Neuronal stem cell (in vitro differentiated cells): ENCODE measurements at regions not wholly inside any gene's neighbourhood (a gene's known extent, or its start where the extent isn't known, plus 50 kb on each side); places are given as distances from the start of the nearest gene placed in this dataset. TPM values are rescaled to one million over a fixed set of nuclear protein-coding genes. Genes with fewer than 3 reads are reported as not detected.
A peak's percentile ranks its signal among the peaks of the same experiment; 100 is the strongest.

Source experiments
- DNase-seq: peaks from one replicate; pipeline ENCODE4 v3.0.0-alpha.2; 2013; ENCODE audit warnings: low spot score
- H2AFZ ChIP-seq: one replicate; pipeline ENCODE4 v1.6.1; 2013; ENCODE audit warnings: mild to moderate bottlenecking, low read length, inconsistent platforms
- H2AK5ac ChIP-seq: 2 replicates; pipeline ENCODE4 v1.6.1; 2013; ENCODE audit warnings: low read depth, mild to moderate bottlenecking, inconsistent platforms, low read length, moderate library complexity, mixed read lengths
- H2BK120ac ChIP-seq: 2 replicates; pipeline ENCODE4 v1.6.1; 2013; ENCODE audit warnings: low read depth, mild to moderate bottlenecking, inconsistent platforms, low read length, moderate library complexity, mixed read lengths
- H2BK12ac ChIP-seq: one replicate; pipeline ENCODE4 v1.6.1; 2013; ENCODE audit warnings: low read length, inconsistent platforms
- H2BK15ac ChIP-seq: 2 replicates; pipeline ENCODE4 v1.6.1; 2013; ENCODE audit warnings: mild to moderate bottlenecking, low read length, inconsistent platforms, mixed read lengths
- H2BK5ac ChIP-seq: one replicate; pipeline ENCODE4 v1.6.1; 2013; ENCODE audit warnings: inconsistent platforms, mild to moderate bottlenecking, low read length, moderate library complexity
- H3K14ac ChIP-seq: one replicate; pipeline ENCODE4 v1.6.1; 2013; ENCODE audit warnings: low read length, inconsistent platforms
- H3K18ac ChIP-seq: 2 replicates; pipeline ENCODE4 v1.6.1; 2013; ENCODE audit warnings: low read length, inconsistent platforms
- H3K23ac ChIP-seq: 2 replicates; pipeline ENCODE4 v1.6.1; 2013; ENCODE audit warnings: low read depth, mild to moderate bottlenecking, mixed read lengths, low read length, inconsistent platforms; ENCODE audit not compliant: poor library complexity
- H3K27ac ChIP-seq: replicated peaks from 3 replicates; pipeline ENCODE4 v1.5.1; 2013; ENCODE audit warnings: low read length, inconsistent platforms
- H3K27me3 ChIP-seq, 3 experiments: 2 replicates each; pipeline ENCODE4 v1.6.1; 2013; ENCODE audit warnings: low read length in 3 of 3, mild to moderate bottlenecking in 2 of 3, inconsistent platforms in 1 of 3, low read depth in 1 of 3, mixed read lengths in 1 of 3, moderate library complexity in 1 of 3; ENCODE audit not compliant: control insufficient read depth in 3 of 3, insufficient read depth in 3 of 3
- H3K36me3 ChIP-seq, 2 donors: replicated peaks in 1 of 2; 2 replicates each; pipeline ENCODE4 v1.6.1; 2013; ENCODE audit warnings: low read length in 2 of 2; ENCODE audit not compliant: control insufficient read depth in 2 of 2, insufficient read depth in 2 of 2
- H3K4ac ChIP-seq: 2 replicates; pipeline ENCODE4 v1.6.1; 2013; ENCODE audit warnings: inconsistent platforms, mild to moderate bottlenecking, low read length, moderate library complexity
- H3K4me1 ChIP-seq, 2 donors: 1 replicate in 1 of 2; 2 replicates in 1 of 2; pipeline ENCODE4 v1.6.1; 2013; ENCODE audit warnings: low read length in 2 of 2, low read depth in 1 of 2; ENCODE audit not compliant: control insufficient read depth in 2 of 2, insufficient read depth in 1 of 2
- H3K4me2 ChIP-seq: one replicate; pipeline ENCODE4 v1.6.1; 2013; ENCODE audit warnings: mild to moderate bottlenecking, low read length, inconsistent platforms; ENCODE audit not compliant: insufficient read depth, poor library complexity, severe bottlenecking
- H3K4me3 ChIP-seq, 2 donors: 2 replicates each; pipeline ENCODE4 v1.5.1; 2013; ENCODE audit warnings: low read length in 2 of 2, mild to moderate bottlenecking in 2 of 2, inconsistent platforms in 1 of 2, moderate library complexity in 1 of 2
- H3K79me1 ChIP-seq: one replicate; pipeline ENCODE4 v1.6.1; 2013; ENCODE audit warnings: low read depth, mild to moderate bottlenecking, inconsistent platforms, low read length, moderate library complexity
- H3K9ac ChIP-seq: one replicate; pipeline ENCODE4 v1.6.1; 2013; ENCODE audit warnings: mild to moderate bottlenecking, low read depth, low read length, inconsistent platforms; ENCODE audit not compliant: poor library complexity
- H3K9me3 ChIP-seq, 2 donors: replicated peaks in 1 of 2; 2 replicates each; pipeline versions ENCODE3 to v1.6.1; 2013; ENCODE audit warnings: low read length in 2 of 2, mild to moderate bottlenecking in 2 of 2, inconsistent platforms in 1 of 2, low read depth in 1 of 2, mixed read lengths in 1 of 2, moderate library complexity in 1 of 2; ENCODE audit not compliant: control insufficient read depth in 2 of 2, insufficient read depth in 1 of 2
- H4K8ac ChIP-seq: one replicate; pipeline ENCODE4 v1.6.1; 2013; ENCODE audit warnings: low read depth, mild to moderate bottlenecking, inconsistent platforms, low read length, moderate library complexity
- H4K91ac ChIP-seq: one replicate; pipeline ENCODE4 v1.6.1; 2013; ENCODE audit warnings: low read length, low read depth, mild to moderate bottlenecking, inconsistent platforms; ENCODE audit not compliant: poor library complexity
- WGBS, 2 donors: extraction: QIAGEN DNeasy Blood & Tissue Kit; methylation state at CpG; one replicate each; pipeline ENCODE4 v1.1.7; 2013; ENCODE audit warnings: missing lambda C conversion rate in 2 of 2, mixed read lengths in 1 of 2; ENCODE audit not compliant: insufficient read length in 2 of 2, insufficient replicate concordance in 1 of 2; ENCODE audit errors: extremely low coverage in 2 of 2; 5-methylcytosine and 5-hydroxymethylcytosine counted together
- small RNA-seq: library from polyadenylated mRNA; stranded (forward); fragments of <200 nt; extraction: miRNeasy Mini kit (QIAGEN cat#:217004); gene quantifications from one replicate; pipeline ENCODE3, GENCODE V24; 2013; ENCODE audit not compliant: insufficient read depth

DNA sequence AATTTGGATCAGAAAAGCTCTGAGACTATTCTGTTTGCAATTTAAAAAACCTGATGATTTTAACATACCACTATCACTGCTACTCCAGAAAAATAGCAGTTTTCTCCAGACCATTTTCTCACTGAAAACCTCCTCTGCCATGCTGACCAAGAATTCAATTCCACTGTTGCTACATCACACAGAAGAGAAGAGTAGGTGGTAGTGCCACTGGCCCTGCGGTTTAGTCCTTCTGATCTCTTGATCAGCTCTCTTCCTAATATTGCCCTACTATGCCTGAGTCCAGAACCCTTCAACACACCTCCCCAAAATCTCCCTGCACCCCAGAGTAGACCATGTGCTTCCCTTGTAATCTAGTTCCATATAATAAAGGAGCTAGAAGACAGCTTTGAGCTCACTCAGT lies 55.8 kb upstream of the HS3ST1 start:
- H3K9ac ChIP-seq: no peak overlapping the region
- H3K23ac ChIP-seq: no peak overlapping the region
- H3K27me3 ChIP-seq: no peaks in the 10 kb centered on the region
- no peak overlapping the region for H2BK120ac ChIP-seq
- H3K9me3 ChIP-seq: no peaks in the 10 kb centered on the region
- H3K4me1 ChIP-seq: no peaks in the 10 kb centered on the region
- H3K27ac ChIP-seq: no peak overlapping the region
- no peak overlapping the region for H3K18ac ChIP-seq
- no peaks in the 10 kb centered on the region for H3K36me3 ChIP-seq
- no peak overlapping the region for H4K91ac ChIP-seq
- H2BK5ac ChIP-seq: no peak overlapping the region
- H2BK12ac ChIP-seq: no peak overlapping the region
- no peak overlapping the region for H3K14ac ChIP-seq
- H3K4me3 ChIP-seq: no peak overlapping the region
- no peak overlapping the region for H3K4me2 ChIP-seq
- H2AK5ac ChIP-seq: no peak overlapping the region
- no peak overlapping the region for H4K8ac ChIP-seq
- no peaks in the 10 kb centered on the region for H3K79me1 ChIP-seq
- no peak for DNase-seq
- no CpG with 5 or more reads among the region's 1 CpG for WGBS, 2 donors
- H2BK15ac ChIP-seq: no peak overlapping the region
- no peak overlapping the region for H2AFZ ChIP-seq
- no peak overlapping the region for H3K4ac ChIP-seq

GRCh38 chr4:11483046-11483445 lies 54.4 kb upstream of the HS3ST1 start:
- H4K91ac ChIP-seq: no peak overlapping the region
- H2AK5ac ChIP-seq: no peak overlapping the region
- no CpG with 5 or more reads among the region's 3 CpGs for WGBS, 2 donors
- H4K8ac ChIP-seq: no peak overlapping the region
- H3K27me3 ChIP-seq: no peaks in the 10 kb centered on the region
- H3K14ac ChIP-seq: no peak overlapping the region
- H3K4me2 ChIP-seq: no peak overlapping the region
- no peaks in the 10 kb centered on the region for H3K79me1 ChIP-seq
- H3K9me3 ChIP-seq: no peaks in the 10 kb centered on the region
- no peak overlapping the region for H2BK15ac ChIP-seq
- H3K18ac ChIP-seq: no peak overlapping the region
- no peak overlapping the region for H3K23ac ChIP-seq
- no peak overlapping the region for H2BK5ac ChIP-seq
- H3K4me3 ChIP-seq: no peak overlapping the region
- no peak overlapping the region for H2BK120ac ChIP-seq
- no peaks in the 10 kb centered on the region for H3K36me3 ChIP-seq
- H3K27ac ChIP-seq: no peak overlapping the region
- H3K9ac ChIP-seq: no peak overlapping the region
- H2AFZ ChIP-seq: no peak overlapping the region
- DNase-seq: no peak
- no peaks in the 10 kb centered on the region for H3K4me1 ChIP-seq
- H2BK12ac ChIP-seq: no peak overlapping the region
- H3K4ac ChIP-seq: no peak overlapping the region

- Histone ChIP-seq H3K9ac (no peak overlapping the region), H3K4me3 (no peak overlapping the region), H2AK5ac (no peak overlapping the region), H2AFZ (peak overlapping the region; percentile 54), H3K14ac (no peak overlapping the region), H3K23ac (no peak overlapping the region), H3K36me3 (no peaks in the 10 kb centered on the region), H2BK120ac (no peak overlapping the region), H4K8ac (no peak overlapping the region), H2BK5ac (no peak overlapping the region), H3K4ac (no peak overlapping the region), H2BK15ac (no peak overlapping the region), H4K91ac (no peak overlapping the region), H3K79me1 (no peaks in the 10 kb centered on the region), H3K18ac (no peak overlapping the region), H3K27ac (no peak overlapping the region), H3K27me3 (no peaks in the 10 kb centered on the region), H3K9me3 (no peaks in the 10 kb centered on the region), H2BK12ac (no peak overlapping the region), H3K4me1 (no peaks in the 10 kb centered on the region), H3K4me2 (no peak overlapping the region)
- no peak for DNase-seq
- no CpG with 5 or more reads among the region's 2 CpGs for WGBS, 2 donors
Measured at GRCh38 chr4:11480683-11481082, 52.0 kb upstream of the HS3ST1 start.

Small RNA genes in the stretch of these regions (small RNA-seq; reads per million reads assigned to genes)
- gene RF00026: not detected
- gene RNU6-578P: not detected
